PFSK-1 (cell line): ENCODE measurements at regions not wholly inside any gene's neighbourhood (a gene's known extent, or its start where the extent isn't known, plus 50 kb on each side); places are given as distances from the start of the nearest gene placed in this dataset.

ENCODE experiments used
- FOXP2 ChIP-seq: optimal IDR thresholded peaks from 2 replicates; pipeline ENCODE3; 2011; ENCODE audit warnings: borderline replicate concordance, control low read depth, inconsistent platforms; ENCODE audit not compliant: insufficient read depth; ENCODE audit errors: extremely low read length, extremely low read depth
- POLR2AphosphoS5 ChIP-seq: IDR thresholded peaks from 2 replicates; pipeline ENCODE4 v1.6.1; 2012; ENCODE audit warnings: low read depth, mild to moderate bottlenecking, control low read depth, low read length, moderate library complexity
- REST ChIP-seq, 2 experiments: IDR thresholded peaks; 2 replicates each; pipeline versions ENCODE4 v1.6.1 to v1.8.0; 2011 to 2012; ENCODE audit warnings: low read depth in 2 of 2, low read length in 2 of 2, control low read depth in 1 of 2, inconsistent platforms in 1 of 2, mild to moderate bottlenecking in 1 of 2, moderate library complexity in 1 of 2; ENCODE audit not compliant: insufficient read depth in 1 of 2
- SIN3A ChIP-seq: IDR thresholded peaks from 2 replicates; pipeline ENCODE4 v1.6.1; 2012; ENCODE audit warnings: mild to moderate bottlenecking, low read length, moderate library complexity, borderline replicate concordance; ENCODE audit not compliant: insufficient read depth
- TAF1 ChIP-seq: IDR thresholded peaks from 2 replicates; pipeline ENCODE4 v1.6.1; 2012; ENCODE audit warnings: low read length, control low read depth, borderline replicate concordance; ENCODE audit not compliant: insufficient read depth

GRCh38 chr3:161740421-161740820 lies 243.8 kb downstream of the OTOL1 start:
- TF ChIP-seq REST (IDR thresholded peaks at IDR 0.05; ENCODE audit: insufficient read depth in 1 of 2, low read depth in 2 of 2, low read length in 2 of 2) (no peak), POLR2AphosphoS5 (no peak), TAF1 (no peak), SIN3A (no peak), FOXP2 (no peak)

GRCh38 chr3:161744366-161744765 lies 247.8 kb downstream of the OTOL1 start:
- TF ChIP-seq POLR2AphosphoS5 (no peak), TAF1 (no peak), REST (IDR thresholded peaks at IDR 0.05; ENCODE audit: insufficient read depth in 1 of 2, low read depth in 2 of 2, low read length in 2 of 2) (no peak), SIN3A (no peak), FOXP2 (no peak)

- TF ChIP-seq REST (IDR thresholded peaks at IDR 0.05; ENCODE audit: insufficient read depth in 1 of 2, low read depth in 2 of 2, low read length in 2 of 2) (no peak), POLR2AphosphoS5 (no peak), FOXP2 (no peak), TAF1 (no peak), SIN3A (no peak)
Observed at GRCh38 chr3:161745741-161746140, 249.1 kb downstream of the OTOL1 start.

GRCh38 chr3:161748049-161748448 lies 251.4 kb downstream of the OTOL1 start:
- TF ChIP-seq FOXP2 (no peak), REST (IDR thresholded peaks at IDR 0.05; ENCODE audit: insufficient read depth in 1 of 2, low read depth in 2 of 2, low read length in 2 of 2) (no peak), SIN3A (no peak), TAF1 (no peak), POLR2AphosphoS5 (no peak)

GRCh38 chr3:161754420-161755053 lies 257.9 kb downstream of the OTOL1 start:
- no peak for TF ChIP-seq SIN3A
- no peak for TF ChIP-seq FOXP2
- no peak for TF ChIP-seq REST (IDR thresholded peaks at IDR 0.05; ENCODE audit: insufficient read depth in 1 of 2, low read depth in 2 of 2, low read length in 2 of 2)
- TF ChIP-seq POLR2AphosphoS5 = no peak
- TF ChIP-seq TAF1 = no peak
